GM19043 (cell line): ENCODE measurements at regions not wholly inside any gene's neighbourhood (a gene's known extent, or its start where the extent isn't known, plus 50 kb on each side); places are given as distances from the start of the nearest gene placed in this dataset.
A peak's percentile ranks its signal among the peaks of the same experiment; 100 is the strongest.
"Not testable (repeated sequence)": the region's sequence is repeated elsewhere in the genome, so short reads cannot be mapped to it uniquely, and the experiment has no call there.

Experiments
- ATAC-seq: cut with Tn5 transposase; IDR thresholded peaks from one replicate; pipeline ENCODE4 v1.9.1; 2021; ENCODE audit warnings: low read depth; ENCODE audit not compliant: unreplicated experiment

DNA sequence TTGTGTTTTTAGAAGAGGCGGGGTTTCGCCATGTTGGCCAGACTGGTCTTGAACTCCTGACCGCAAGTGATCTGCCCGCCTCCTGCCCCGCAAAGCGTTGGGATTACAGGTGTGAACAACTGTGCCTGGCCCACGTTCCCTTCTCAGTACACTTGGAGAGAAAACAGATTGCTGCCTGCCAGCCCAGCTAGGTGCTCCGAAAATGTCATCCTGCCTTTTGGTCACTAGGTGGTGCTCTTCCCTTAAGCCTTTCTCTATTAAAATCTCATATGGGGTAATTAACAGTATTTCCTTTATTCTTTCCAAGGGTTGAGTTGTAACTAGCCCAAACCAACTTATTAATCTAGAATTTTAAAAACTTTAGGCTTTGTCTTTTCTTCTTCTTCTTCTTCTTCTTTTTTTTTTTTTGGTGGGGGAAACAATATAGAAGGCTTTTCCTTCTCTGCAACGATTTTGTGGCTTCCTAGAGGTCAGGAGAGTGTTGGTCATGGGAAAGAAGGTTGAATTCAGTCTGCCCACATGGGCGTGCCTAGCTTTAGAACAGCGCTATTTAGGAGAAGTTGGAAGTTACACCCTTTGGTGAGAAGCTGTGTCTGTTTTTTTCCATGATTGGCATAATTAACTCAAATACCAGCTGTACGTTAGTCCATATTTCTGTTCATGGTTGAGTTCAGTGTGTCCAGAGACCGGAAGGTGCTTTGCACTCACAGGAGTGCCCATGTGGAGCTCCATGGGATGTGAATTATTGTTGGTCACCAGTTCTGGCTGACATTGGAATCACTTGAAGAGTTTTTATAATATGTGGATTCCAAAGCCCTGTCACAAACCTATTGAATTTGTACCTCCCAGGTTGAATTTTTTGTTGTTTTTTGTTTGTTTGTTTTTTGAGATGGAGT is 110.1 kb downstream of the LAT start:
- not testable (repeated sequence) for ATAC-seq

DNA sequence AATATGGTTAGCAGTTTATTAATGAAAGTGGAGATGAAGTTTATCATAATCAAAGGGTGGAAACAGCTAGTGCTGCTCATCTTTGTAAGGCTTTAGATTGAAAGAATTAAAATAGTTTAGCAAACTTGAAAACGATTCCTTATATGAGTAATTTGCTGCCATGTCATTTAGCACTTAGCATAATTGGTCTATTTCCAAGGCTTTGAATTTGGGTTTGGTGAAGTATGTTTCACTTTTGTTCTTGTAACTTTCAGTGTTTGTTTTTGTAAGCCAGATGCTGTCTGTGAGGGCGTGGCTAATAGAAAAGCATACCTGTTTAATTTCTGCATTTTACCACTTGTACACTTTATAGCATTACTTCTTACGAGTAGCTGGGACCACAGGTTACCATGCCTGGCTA is 109.5 kb downstream of the LAT start:
- not testable (repeated sequence) for ATAC-seq

DNA sequence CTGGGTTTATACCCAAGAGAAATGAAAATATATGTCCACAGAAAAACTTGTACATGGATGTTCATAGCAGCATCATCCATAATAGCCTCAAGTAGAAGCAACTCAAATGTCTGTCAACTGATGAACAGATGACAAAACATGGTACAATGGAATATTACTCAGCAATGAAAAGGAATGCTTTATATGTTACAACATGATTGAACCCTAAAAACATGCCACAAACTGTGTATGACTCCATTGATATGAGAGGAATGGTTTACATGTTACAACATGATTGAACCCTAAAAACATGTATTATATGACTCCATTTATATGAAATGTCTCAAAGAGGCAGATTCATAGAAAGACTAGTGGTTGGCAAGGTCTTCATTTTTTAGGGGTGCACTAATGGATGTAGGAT is 104.8 kb downstream of the LAT start:
- not testable (repeated sequence) for ATAC-seq

DNA sequence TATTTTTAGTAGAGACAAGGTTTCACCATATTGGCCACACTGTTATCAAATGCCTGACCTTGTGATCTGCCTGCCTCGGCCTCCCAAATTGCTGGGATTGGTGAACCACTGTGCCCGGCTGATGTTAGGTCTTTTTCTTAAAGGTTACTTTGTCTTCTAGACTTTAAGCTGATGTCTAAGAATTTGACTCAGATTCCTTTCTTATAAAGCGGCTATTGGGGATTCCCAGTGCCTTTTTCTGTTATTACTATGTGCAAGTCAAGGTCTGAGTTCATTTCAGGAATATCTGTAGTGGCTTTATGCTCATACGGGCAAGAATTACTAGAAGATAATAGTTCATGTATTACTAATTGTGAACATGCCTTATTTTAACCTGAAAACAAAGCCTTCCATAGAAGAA is 102.8 kb downstream of the LAT start:
- ATAC-seq: not testable (repeated sequence)

DNA sequence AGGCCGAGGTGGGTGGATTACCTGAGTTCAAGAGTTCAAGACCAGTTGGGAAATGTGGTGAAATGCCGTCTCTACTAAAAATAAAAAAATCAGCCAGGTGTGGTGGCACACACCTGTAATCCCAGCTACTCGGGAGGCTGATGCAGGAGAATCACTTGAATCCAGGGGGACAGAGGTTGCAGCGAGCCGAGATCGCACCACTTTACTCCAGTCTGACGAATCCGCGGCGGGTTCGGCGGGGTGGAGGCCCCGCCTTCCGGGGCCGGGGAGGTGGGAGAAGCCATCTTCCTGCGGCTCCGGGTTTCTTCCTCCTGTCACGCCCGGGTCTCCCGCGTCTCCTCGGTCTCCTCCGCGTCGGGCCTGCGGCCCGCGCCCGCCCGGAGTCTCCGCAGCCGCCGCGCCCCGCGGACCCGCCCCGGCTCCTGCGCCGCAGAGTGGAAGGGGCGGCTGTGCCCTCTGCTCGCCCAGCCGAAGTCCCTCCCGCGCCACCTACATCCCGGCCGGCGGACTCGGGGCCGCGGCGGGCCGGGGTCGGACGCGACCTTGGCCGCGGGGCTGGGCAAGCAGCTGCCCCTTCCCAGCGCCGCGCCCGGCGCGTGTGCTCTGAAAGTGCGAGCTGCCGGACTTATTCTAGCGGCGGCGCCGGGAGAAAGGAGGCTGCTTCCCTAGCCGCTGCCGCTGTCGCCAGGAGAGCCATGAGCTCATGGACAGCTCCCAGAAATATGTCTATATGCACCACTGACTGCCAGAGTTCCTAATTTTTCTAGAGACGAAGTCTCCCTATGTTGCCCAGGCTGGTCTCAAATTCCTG is 97.2 kb downstream of the LAT start:
- peak; percentile 45 for ATAC-seq

DNA sequence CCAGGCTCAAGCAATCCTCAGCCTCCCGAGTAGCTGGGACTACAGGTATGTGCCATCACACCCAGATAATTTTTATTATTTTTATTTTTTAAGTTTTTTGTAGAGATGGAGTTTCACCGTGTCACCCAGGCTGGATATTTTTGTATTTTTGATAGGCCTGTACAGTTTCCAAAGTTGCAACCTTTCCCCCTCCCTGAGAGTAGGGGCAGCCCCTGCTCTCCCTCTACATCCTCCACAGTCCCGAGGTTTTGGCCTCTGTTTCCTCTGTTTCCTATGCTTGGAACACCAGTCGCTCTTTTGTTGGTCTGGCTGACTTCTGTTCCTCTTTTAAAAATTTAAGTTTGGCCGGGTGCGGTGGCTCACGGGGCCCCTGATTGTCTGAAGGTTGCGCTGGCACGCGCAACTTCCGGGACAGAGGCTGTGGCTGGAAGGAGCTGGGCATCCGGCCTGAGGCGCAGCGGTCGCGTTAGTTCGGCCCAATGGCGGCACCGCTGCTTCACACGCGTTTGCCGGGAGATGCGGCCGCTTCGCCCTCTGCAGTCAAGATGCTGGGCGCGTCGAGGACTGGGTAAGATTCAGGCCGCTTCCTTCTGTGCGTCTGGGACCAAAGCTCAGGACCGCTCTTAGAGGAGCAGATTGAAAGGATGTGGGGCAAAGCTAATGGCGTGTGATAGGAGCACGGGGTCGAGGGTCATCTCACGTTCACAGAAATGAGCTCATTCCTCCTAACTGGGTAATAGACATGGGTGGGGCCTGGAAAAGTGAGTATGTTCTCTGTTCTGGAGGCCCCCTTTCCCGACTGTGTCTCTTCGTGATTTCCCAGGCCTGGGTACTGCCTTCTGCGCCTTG is 89.9 kb downstream of the LAT start:
- ATAC-seq: peak; percentile 85

DNA sequence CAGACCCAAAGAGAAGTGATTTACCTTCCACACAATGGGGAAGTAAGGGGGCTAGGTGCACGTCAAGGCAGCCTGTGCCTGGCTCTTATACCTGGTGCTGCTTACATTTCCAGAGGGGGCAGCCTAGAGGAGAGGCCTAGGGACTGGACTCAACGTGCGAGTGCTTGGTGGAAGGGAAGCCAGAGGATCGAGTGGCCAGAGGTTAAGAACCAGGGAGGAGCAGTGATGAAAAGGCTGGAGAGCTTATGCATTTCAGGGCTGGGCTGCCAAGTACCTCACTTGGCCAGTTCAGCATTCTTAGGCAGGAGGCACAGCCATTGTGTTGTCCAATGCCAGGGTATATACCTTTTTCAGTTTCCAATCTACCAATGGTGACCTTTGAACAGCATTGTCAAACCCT is 77.4 kb downstream of the LAT start:
- not testable (repeated sequence) for ATAC-seq

DNA sequence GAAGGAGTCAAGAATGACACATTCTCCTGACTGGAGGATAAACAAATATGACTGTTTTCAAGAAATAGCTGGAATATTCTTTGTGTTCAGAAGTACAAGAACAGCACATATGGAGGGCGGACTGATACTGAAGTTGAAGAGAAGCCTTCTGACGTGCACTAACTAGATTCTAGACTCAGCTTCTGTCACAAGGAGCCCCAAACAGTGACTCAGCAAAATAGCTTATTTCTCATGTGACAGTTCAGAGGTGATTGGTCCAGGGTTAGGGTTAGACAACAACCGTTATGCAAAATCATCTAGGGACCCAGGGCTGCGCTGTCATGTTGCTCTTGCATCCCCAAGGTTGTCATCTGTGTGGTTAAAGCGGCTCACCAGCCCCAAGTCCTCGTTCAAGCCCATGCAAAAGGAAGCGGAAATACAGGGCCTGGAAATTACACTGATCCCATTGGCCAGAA is 76.6 kb downstream of the LAT start:
- ATAC-seq: not testable (repeated sequence)

DNA sequence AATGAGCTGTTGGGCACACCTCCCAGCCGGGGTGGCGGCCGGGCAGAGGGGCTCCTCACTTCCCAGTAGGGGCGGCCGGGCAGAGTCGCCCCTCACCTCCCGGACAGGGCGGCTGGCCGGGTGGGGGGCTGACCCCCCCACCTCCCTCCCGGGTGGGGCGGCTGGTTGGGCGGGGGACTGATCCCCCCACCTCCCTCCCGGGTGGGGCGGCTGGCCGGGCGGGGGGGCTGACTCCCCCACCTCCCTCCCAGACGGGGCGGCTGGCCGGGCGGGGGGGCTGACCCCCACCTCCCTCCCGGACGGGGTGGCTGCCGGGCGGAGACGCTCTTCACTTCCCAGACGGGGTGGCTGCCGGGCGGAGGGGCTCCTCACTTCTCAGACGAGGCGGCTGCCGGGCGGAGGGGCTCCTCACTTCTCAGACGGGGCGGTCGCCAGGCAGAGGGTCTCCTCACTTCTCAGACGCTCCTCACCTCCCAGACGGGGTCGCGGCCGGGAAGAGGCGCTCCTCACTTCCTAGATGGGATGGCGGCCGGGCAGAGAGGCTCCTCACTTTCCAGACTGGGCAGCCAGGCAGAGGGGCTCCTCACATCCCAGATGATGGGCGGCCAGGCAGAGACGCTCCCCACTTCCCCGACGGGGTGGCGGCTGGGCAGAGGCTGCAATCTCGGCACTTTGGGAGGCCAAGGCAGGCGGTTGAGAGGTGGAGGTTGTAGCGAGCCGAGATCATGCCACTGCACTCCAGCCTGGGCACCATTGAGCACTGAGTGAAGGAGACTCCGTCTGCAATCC is 75.4 kb downstream of the LAT start:
- ATAC-seq: not testable (repeated sequence)

DNA sequence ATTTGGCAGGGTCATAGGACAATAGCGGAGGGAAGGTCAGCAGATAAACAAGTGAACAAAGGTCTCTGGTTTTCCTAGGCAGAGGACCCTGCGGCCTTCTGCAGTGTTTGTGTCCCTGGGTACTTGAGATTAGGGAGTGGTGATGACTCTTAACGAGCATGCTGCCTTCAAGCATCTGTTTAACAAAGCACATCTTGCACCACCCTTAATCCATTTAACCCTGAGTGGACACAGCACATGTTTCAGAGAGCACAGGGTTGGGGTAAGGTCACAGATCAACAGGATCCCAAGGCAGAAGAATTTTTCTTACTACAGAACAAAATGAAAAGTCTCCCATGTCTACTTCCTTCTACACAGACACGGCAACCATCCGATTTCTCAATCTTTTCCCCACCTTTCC is 74.7 kb downstream of the LAT start:
- ATAC-seq: not testable (repeated sequence)
